ENCODE measurements at regions not wholly inside any gene's neighbourhood (a gene's known extent, or its start where the extent isn't known, plus 50 kb on each side); places are given as distances from the start of the nearest gene placed in this dataset.

DNA sequence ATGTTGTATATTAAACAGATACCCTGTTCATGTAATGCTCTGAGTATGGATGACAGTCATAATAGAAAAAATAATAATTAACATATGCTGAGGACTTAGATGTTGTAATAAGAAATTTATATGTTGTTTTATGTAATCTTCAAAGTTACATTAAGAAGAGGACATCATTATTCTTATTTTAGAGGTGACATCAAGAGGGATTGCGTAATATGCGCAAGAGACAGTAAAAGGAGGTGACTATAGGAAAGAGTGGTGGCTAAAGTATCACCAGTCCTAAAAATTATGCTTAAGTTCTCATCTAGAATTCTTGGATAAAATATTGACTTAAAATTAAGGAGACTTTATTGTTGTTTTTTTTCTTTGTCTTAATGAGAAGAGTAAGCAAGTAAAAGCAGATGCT, 323.9 kb downstream of the KCNC2 start:
- WGBS (ENCODE audit: insufficient coverage, insufficient replicate concordance, low lambda C conversion rate, missing lambda C conversion rate): 66% methylated on average over 2 of the region's 2 CpGs
- no TSS peak for BruUV-seq (replicated peaks)
- ChIA-PET CTCF (no interaction called here), RAD21 (ENCODE audit: unreplicated experiment) (no interaction called here), SMC1A (ENCODE audit: uncharacterized antibody, unreplicated experiment) (interaction anchor here (1.0 kb wide), 1 partner anchor 12 kb away, joined by 3 read pairs; no protein-coding TSS in a partner anchor), POLR2A (no interaction called here)
- Histone ChIP-seq H3K36me3 (ENCODE audit: control insufficient read depth in 2 of 2, insufficient read depth in 2 of 2, low read length in 1 of 2) (no peaks in the 10 kb centered on the region), H3K4me3 (no peak overlapping the region), H3K9me3 (replicated peaks; ENCODE audit: control insufficient read depth, insufficient read depth, low read length) (no peaks in the 10 kb centered on the region), H4K20me1 (ENCODE audit: control insufficient read depth, insufficient read depth) (no peaks in the 10 kb centered on the region), H3K79me2 (ENCODE audit: control insufficient read depth, insufficient read depth, low read length) (no peaks in the 10 kb centered on the region), H3K9ac (ENCODE audit: control insufficient read depth, insufficient read depth, low read length) (no peak overlapping the region), H2AFZ (ENCODE audit: control insufficient read depth, low read depth, low read length) (no peak overlapping the region), H3K27ac (ENCODE audit: control insufficient read depth, insufficient read depth) (no peak overlapping the region), H3K27me3 (replicated peaks in 1 of 2; ENCODE audit: control insufficient read depth in 2 of 2, insufficient read depth in 2 of 2, low read length in 1 of 2) (no peaks in the 10 kb centered on the region), H3K4me1 (ENCODE audit: control insufficient read depth, insufficient read depth, low read length) (no peaks in the 10 kb centered on the region), H3K4me2 (ENCODE audit: control insufficient read depth, insufficient read depth) (no peak overlapping the region)
- intact Hi-C loops (cut with micrococcal nuclease; ENCODE audit: unreplicated experiment) (no loop called here), in situ Hi-C loops (cut with MboI) (no loop called here)
- no peak for DNase-seq (ENCODE audit: low read depth, low spot score)
- no peak for TF ChIP-seq CREM (IDR thresholded peaks at IDR 0.05; ENCODE audit: low read depth)
- TF ChIP-seq EP300 (IDR thresholded peaks at IDR 0.05; ENCODE audit: borderline replicate concordance in 1 of 2, control insufficient read depth in 1 of 2, low read depth in 2 of 2, low read length in 2 of 2): no peak
- TF ChIP-seq NR2C2 (IDR thresholded peaks at IDR 0.05; ENCODE audit: borderline replicate concordance, control insufficient read depth, insufficient read length, low read depth): no peak
- TF ChIP-seq TCF7 (IDR thresholded peaks at IDR 0.05; ENCODE audit: borderline replicate concordance): no peak
- TF ChIP-seq FOXM1 (IDR thresholded peaks at IDR 0.05; ENCODE audit: low read depth, low read length): no peak
- no peak for TF ChIP-seq ASH2L (IDR thresholded peaks at IDR 0.05; ENCODE audit: borderline replicate concordance, low read depth)
- TF ChIP-seq MEF2A (IDR thresholded peaks at IDR 0.05; ENCODE audit: insufficient read depth, low read depth, low read length): no peak
- no peak for TF ChIP-seq SIN3A (IDR thresholded peaks at IDR 0.05; ENCODE audit: low read depth, low read length)
- no peak for TF ChIP-seq NFIC (IDR thresholded peaks at IDR 0.05; ENCODE audit: low read depth, low read length)
- FAIRE-seq: no peak
- ATAC-seq: no peak

DNA sequence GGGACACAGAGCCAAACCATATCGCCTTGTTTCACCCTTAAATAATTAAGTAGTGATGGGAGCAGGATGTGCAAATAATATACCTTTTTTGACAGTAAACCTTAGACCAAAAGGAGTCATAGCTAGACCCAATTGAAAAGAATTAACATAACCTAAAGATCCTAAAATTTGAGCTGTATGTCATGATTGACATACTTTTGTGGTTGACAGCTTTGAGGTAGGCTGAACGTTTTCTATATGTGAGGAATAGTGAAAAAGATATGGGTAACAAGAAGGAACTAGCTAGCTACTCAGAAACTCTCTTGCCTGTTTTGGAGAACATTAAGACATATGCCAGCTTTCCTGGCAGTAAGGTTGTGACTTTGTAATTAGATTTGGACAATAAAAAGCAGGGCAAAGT, 320.6 kb downstream of the KCNC2 start:
- CTCF ChIA-PET: interaction anchor here (0.8 to 1.0 kb wide), 2 partner anchors 16 to 21 kb away, joined by 3 read pairs; no protein-coding TSS in a partner anchor
- no peak overlapping the region for H3K4me2 ChIP-seq (ENCODE audit: control insufficient read depth, insufficient read depth)
- WGBS (ENCODE audit: insufficient coverage, insufficient replicate concordance, low lambda C conversion rate, missing lambda C conversion rate): 28% methylated on average over 2 of the region's 2 CpGs

More for the DNA sequence above, 320.6 kb downstream of the KCNC2 start:
- Histone ChIP-seq H3K79me2 (ENCODE audit: control insufficient read depth, insufficient read depth, low read length) (no peaks in the 10 kb centered on the region), H3K9me3 (replicated peaks; ENCODE audit: control insufficient read depth, insufficient read depth, low read length) (no peaks in the 10 kb centered on the region), H2AFZ (ENCODE audit: control insufficient read depth, low read depth, low read length) (no peak overlapping the region), H3K27me3 (replicated peaks in 1 of 2; ENCODE audit: control insufficient read depth in 2 of 2, insufficient read depth in 2 of 2, low read length in 1 of 2) (no peaks in the 10 kb centered on the region), H3K36me3 (ENCODE audit: control insufficient read depth in 2 of 2, insufficient read depth in 2 of 2, low read length in 1 of 2) (no peaks in the 10 kb centered on the region), H3K27ac (ENCODE audit: control insufficient read depth, insufficient read depth) (no peak overlapping the region), H3K4me3 (no peak overlapping the region), H3K9ac (ENCODE audit: control insufficient read depth, insufficient read depth, low read length) (no peak overlapping the region), H4K20me1 (ENCODE audit: control insufficient read depth, insufficient read depth) (no peaks in the 10 kb centered on the region), H3K4me1 (ENCODE audit: control insufficient read depth, insufficient read depth, low read length) (no peaks in the 10 kb centered on the region)
- BruUV-seq (replicated peaks): no TSS peak
- no peak for FAIRE-seq
- no peak for DNase-seq (ENCODE audit: low read depth, low spot score)
- ChIA-PET POLR2A (interaction anchor here (0.6 kb wide), 1 partner anchor 175 kb away, joined by 3 read pairs; no protein-coding TSS in a partner anchor), RAD21 (ENCODE audit: unreplicated experiment) (interaction anchor here (0.9 kb wide), 2 partner anchors 64 to 84 kb away, joined by 3 read pairs; no protein-coding TSS in a partner anchor), SMC1A (ENCODE audit: uncharacterized antibody, unreplicated experiment) (no interaction called here)
- in situ Hi-C loops (cut with MboI): no loop called here
- TF ChIP-seq, protein P1, sequence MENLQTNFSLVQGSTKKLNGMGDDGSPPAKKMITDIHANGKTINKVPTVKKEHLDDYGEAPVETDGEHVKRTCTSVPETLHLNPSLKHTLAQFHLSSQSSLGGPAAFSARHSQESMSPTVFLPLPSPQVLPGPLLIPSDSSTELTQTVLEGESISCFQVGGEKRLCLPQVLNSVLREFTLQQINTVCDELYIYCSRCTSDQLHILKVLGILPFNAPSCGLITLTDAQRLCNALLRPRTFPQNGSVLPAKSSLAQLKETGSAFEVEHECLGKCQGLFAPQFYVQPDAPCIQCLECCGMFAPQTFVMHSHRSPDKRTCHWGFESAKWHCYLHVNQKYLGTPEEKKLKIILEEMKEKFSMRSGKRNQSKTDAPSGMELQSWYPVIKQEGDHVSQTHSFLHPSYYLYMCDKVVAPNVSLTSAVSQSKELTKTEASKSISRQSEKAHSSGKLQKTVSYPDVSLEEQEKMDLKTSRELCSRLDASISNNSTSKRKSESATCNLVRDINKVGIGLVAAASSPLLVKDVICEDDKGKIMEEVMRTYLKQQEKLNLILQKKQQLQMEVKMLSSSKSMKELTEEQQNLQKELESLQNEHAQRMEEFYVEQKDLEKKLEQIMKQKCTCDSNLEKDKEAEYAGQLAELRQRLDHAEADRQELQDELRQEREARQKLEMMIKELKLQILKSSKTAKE (IDR thresholded peaks at IDR 0.05; ENCODE audit: low read depth, poor library complexity, severe bottlenecking): no peak
- TF ChIP-seq BMI1 (IDR thresholded peaks at IDR 0.05; ENCODE audit: borderline replicate concordance): no peak
- no peak for TF ChIP-seq YBX1 (IDR thresholded peaks at IDR 0.05)
- TF ChIP-seq RUNX3 (IDR thresholded peaks at IDR 0.05; ENCODE audit: low read length): peak; percentile 21; the same call in 1 of the 2 replicates
- TF ChIP-seq ZNF622 (IDR thresholded peaks at IDR 0.05): no peak
- intact Hi-C loops (cut with micrococcal nuclease; ENCODE audit: unreplicated experiment): no loop called here
- peak; percentile 30 for ATAC-seq
